GM12875 (cell line): ENCODE measurements at regions not wholly inside any gene's neighbourhood (a gene's known extent, or its start where the extent isn't known, plus 50 kb on each side); places are given as distances from the start of the nearest gene placed in this dataset.

Experiments used
- H3K4me3 ChIP-seq: one replicate; pipeline ENCODE4 v1.5.1; 2011; ENCODE audit warnings: low read depth, low read length, control low read depth
- TF ChIP-seq, protein P1 (sequence below): IDR thresholded peaks from 2 replicates; pipeline ENCODE4 v1.5.1; 2011; ENCODE audit warnings: low read depth, mild to moderate bottlenecking, control low read depth, inconsistent platforms, low read length, moderate library complexity, borderline replicate concordance; ENCODE audit not compliant: insufficient read depth

DNA sequence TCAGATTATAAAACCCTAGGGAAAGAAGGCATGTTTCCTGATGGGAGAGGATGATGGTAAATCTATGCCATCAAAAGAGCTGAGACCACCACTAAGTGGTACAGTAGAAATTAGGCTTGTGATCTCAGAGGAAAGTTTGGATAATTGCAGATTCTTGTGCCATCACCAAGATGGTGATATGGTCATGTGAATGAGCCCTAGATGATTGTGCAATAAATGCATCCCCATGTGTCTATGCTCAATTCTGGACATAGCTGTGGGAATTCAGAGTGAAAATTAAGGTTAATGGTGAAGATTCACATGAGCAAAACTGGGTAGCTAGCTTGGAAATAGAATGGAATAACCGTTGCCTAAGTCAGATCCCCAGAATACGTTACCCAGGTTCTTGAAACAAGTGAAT is 496.1 kb upstream of the FSIP2 start:
- no peak overlapping the region for H3K4me3 ChIP-seq

DNA sequence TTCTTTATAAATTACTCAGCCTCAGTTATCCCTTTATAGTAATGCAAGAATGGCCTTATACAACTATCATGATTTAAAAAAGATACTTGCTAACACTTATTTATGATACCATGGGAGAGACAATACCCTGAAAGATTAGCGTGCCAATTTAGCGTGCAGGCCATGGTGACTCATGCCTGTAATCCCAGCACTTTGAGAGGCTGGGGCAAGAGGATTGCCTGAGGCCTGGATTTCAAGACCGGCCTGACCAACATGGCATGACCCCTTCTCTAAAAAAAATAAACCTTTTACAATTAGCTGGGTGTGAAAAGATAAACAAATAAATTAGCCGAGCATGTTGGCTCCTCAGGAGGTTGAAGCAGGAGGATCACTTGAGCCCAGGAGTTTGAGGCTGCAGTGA is 493.4 kb upstream of the FSIP2 start:
- no peak overlapping the region for H3K4me3 ChIP-seq
- TF ChIP-seq, protein P1, sequence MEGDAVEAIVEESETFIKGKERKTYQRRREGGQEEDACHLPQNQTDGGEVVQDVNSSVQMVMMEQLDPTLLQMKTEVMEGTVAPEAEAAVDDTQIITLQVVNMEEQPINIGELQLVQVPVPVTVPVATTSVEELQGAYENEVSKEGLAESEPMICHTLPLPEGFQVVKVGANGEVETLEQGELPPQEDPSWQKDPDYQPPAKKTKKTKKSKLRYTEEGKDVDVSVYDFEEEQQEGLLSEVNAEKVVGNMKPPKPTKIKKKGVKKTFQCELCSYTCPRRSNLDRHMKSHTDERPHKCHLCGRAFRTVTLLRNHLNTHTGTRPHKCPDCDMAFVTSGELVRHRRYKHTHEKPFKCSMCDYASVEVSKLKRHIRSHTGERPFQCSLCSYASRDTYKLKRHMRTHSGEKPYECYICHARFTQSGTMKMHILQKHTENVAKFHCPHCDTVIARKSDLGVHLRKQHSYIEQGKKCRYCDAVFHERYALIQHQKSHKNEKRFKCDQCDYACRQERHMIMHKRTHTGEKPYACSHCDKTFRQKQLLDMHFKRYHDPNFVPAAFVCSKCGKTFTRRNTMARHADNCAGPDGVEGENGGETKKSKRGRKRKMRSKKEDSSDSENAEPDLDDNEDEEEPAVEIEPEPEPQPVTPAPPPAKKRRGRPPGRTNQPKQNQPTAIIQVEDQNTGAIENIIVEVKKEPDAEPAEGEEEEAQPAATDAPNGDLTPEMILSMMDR = no peak

More for the DNA sequence above, 496.1 kb upstream of the FSIP2 start:
- TF ChIP-seq, protein P1 = no peak

DNA sequence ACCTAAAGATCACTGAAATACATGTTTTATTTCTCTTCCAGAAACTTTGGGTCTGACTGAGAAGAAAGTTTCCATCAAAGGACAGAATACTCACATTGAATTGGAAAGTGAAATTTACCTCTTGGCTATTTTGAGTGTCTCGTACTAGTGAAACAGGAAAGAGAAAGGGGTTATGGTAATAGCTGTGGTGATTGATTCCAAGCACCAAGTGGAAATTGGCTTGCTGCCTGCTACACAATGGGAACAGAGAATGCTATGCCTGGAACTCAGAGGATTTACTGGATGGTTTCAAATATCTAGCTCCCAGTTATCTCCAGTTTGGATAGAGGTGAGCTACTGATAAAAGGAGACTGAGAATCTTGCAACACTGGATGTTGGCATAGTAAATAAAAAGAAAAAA is 492.8 kb upstream of the FSIP2 start:
- TF ChIP-seq, protein P1 = no peak
- no peak overlapping the region for H3K4me3 ChIP-seq

DNA sequence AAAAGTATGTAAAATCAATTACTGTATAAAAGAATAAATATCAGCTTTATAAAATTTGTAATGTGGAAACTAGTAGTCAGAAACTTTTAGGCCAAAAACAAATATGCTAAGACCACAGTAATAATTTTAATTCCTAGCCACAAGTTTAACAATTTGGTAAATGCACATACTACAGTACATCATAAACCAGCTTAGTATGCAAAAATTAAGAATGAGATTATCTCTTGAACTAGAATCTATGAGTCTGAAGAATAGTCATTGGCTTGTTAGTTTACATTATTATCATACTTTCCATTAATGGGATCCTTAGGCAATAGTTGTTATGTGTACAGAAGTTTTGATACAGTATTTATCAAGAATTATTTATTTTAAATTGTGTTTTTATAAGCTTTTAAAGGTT is 491.9 kb upstream of the FSIP2 start:
- H3K4me3 ChIP-seq = no peak overlapping the region

DNA sequence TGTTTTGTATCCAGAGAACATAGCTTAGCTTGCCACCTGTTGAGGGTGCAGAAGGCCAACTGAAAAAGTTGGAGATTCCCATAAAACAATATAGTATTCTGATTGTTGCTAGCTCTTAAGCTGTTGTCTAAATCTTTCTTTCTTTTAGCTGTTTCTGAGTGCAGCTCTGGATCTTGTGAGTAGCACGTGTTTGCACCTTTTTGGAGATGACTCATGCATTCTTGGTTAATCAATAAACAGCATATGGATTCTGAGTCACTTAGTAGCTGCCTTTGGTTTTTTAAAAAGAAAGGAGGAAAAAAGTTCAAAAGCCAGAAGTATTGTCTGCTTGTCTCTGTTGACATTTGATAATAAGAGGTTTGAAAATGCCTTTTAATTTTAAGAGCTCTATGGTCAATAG is 483.0 kb upstream of the FSIP2 start:
- no peak overlapping the region for H3K4me3 ChIP-seq
- TF ChIP-seq, protein P1 = no peak

More for the DNA sequence above, 491.9 kb upstream of the FSIP2 start:
- TF ChIP-seq, protein P1 = no peak

DNA sequence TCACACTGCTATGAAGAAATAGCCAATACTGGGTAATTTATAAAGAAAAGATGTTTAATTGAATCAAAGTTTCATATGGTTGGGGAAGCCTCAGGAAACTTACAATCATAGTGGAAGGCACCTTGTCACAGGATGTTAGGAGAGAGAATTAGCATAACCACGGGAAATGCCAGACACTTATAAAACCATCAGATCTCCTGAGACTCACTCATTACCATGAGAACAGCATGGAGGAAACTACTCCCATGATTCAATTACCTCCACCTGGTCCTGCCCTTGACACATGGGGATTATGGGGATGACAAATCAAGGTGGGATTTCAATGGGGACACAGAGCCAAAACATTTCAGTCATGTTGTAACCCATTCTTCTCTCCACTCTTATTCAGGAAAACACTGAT is 472.9 kb upstream of the FSIP2 start:
- TF ChIP-seq, protein P1 = no peak
- H3K4me3 ChIP-seq = no peak overlapping the region

DNA sequence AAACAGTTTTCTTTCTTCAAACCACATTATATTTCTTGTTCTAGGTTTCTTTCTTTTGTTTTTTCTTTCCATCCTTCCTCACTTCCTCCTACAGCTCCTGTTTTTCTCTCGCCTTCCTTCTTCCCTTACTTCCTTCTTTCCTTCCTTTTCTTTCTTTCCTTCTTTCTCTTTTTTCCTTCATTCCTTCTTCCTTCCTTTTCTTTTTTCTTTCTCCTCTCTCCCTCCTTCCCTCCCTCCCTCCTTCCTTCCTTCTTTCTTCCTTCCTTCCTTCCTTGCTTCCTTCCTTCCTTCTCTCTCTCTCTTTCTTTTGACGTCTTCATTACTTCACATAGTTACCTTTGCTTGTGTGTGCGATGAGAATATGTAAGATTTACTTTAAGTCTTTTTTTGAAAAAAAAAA is 470.0 kb upstream of the FSIP2 start:
- H3K4me3 ChIP-seq = no peak overlapping the region
- TF ChIP-seq, protein P1 = no peak
